HCT116 (cell line): ENCODE measurements at regions not wholly inside any gene's neighbourhood (a gene's known extent, or its start where the extent isn't known, plus 50 kb on each side); places are given as distances from the start of the nearest gene placed in this dataset.

Source experiments
- RAD21 ChIP-seq: IDR thresholded peaks from 2 replicates; pipeline ENCODE4 v1.6.1; 2012; ENCODE audit warnings: low read depth, mild to moderate bottlenecking
- TF ChIP-seq, protein P1 (sequence below), 3 experiments: fragments of 200-600 bp in 1 of 3; sonication (generic) in 1 of 3; IDR thresholded peaks in 2 of 3; conservative IDR thresholded peaks in 1 of 3; 2 replicates each; pipeline ENCODE4 v1.5.1; 2012 to 2017; ENCODE audit warnings: low read depth in 2 of 3, low read length in 2 of 3, antibody characterized with exemption in 1 of 3, borderline replicate concordance in 1 of 3, control low read depth in 1 of 3, mild to moderate bottlenecking in 1 of 3, mixed read lengths in 1 of 3, mixed run types in 1 of 3, moderate library complexity in 1 of 3; ENCODE audit not compliant: insufficient read depth in 1 of 3

- TF ChIP-seq, protein P1, sequence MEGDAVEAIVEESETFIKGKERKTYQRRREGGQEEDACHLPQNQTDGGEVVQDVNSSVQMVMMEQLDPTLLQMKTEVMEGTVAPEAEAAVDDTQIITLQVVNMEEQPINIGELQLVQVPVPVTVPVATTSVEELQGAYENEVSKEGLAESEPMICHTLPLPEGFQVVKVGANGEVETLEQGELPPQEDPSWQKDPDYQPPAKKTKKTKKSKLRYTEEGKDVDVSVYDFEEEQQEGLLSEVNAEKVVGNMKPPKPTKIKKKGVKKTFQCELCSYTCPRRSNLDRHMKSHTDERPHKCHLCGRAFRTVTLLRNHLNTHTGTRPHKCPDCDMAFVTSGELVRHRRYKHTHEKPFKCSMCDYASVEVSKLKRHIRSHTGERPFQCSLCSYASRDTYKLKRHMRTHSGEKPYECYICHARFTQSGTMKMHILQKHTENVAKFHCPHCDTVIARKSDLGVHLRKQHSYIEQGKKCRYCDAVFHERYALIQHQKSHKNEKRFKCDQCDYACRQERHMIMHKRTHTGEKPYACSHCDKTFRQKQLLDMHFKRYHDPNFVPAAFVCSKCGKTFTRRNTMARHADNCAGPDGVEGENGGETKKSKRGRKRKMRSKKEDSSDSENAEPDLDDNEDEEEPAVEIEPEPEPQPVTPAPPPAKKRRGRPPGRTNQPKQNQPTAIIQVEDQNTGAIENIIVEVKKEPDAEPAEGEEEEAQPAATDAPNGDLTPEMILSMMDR (IDR thresholded peaks at IDR 0.05 in 2 of 3, conservative IDR thresholded peaks at IDR 0.05 in 1 of 3; ENCODE audit: borderline replicate concordance in 1 of 3, insufficient read depth in 1 of 3, low read depth in 2 of 3, low read length in 2 of 3) = no peak
- no peak for TF ChIP-seq RAD21
These were observed 94.0 kb upstream of the SLC25A48 start for GRCh38 chr5:135740475-135740874.
